ENCODE measurements at regions not wholly inside any gene's neighbourhood (a gene's known extent, or its start where the extent isn't known, plus 50 kb on each side); places are given as distances from the start of the nearest gene placed in this dataset.

DNA sequence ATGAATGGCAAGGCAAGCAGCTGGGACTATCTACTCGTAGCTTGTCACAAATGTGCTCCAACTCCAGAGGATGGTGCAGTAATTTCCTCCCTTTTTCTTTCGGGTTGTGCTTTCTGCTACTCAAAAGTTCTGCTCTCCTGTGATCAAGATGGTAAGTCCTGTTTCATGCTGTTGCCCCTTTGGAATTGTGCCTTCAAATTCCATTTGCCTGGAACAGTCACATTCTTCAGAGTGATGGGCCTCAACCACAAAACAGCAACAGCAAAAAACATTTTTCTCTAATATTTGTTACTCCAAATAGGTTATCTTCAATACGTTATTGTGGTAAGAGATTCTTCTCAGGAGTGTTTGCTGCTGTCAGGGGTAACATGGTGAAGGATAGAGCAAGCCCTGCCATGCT, 209.3 kb downstream of the PALM2AKAP2 start (continued):
- no peak for TF ChIP-seq CAMTA2 (CRISPR knock-in tag; IDR thresholded peaks at IDR 0.05; ENCODE audit: borderline replicate concordance)

DNA sequence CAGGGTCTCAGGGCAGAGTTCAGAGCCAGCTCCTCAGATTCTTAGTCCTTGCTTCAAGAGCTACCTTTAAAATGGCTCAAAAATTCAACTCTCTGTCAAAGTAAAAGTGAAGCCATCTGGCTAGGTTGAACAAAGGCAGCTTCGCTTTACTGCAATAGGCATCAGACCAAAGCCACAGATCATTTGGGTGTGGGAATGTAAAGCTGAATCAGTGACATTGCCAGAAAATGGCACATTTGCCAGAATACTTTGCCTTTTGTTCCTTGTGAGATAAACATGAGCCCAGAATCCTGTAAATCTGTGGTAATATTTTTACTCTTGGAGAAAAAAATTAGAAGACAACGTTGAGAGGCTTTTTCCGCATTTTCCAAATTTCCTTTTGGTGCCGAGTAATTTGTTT, 210.5 kb downstream of the PALM2AKAP2 start:
- H3K4me3 ChIP-seq (replicated peaks in 1 of 3; ENCODE audit: insufficient read depth in 1 of 3, low read depth in 2 of 3, low read length in 3 of 3): no peak overlapping the region
- no peaks in the 10 kb centered on the region for H3K79me2 ChIP-seq (ENCODE audit: insufficient read depth, low read length)
- in situ Hi-C loops (cut with HindIII; ENCODE audit: extremely low pct_ligation_motif_present, low pct_unique_long_range_greater_than_20kb): no loop called here
- intact Hi-C loops (cut with micrococcal nuclease; ENCODE audit: unreplicated experiment): no loop called here
- no peaks in the 10 kb centered on the region for H4K20me1 ChIP-seq (ENCODE audit: insufficient read depth, low read length)
- no peak overlapping the region for H3K27ac ChIP-seq (ENCODE audit: extremely low read length, insufficient read depth, low read length)
- H3K9me3 ChIP-seq (ENCODE audit: low read length): no peaks in the 10 kb centered on the region
- no peak for FAIRE-seq
- ChIA-PET POLR2A (no interaction called here), CTCF (ENCODE audit: low intra/inter-chr PET ratio, low total read pairs) (no interaction called here)
- no peak overlapping the region for H3K4me2 ChIP-seq (ENCODE audit: low read depth, low read length)
- no peak overlapping the region for H2AFZ ChIP-seq (ENCODE audit: low read length)
- no peak for ATAC-seq
- WGBS (ENCODE audit: low lambda C conversion rate): 74% methylated on average over 3 of the region's 4 CpGs
- H3K36me3 ChIP-seq (replicated peaks in 1 of 2; ENCODE audit: control insufficient read depth in 1 of 2, insufficient read depth in 2 of 2, low read length in 2 of 2): no peaks in the 10 kb centered on the region
- H3K27me3 ChIP-seq (ENCODE audit: control insufficient read depth in 1 of 2, insufficient read depth in 2 of 2, low read length in 2 of 2): no peaks in the 10 kb centered on the region; a peak in 1 of 5 replicates
- H3K4me1 ChIP-seq (ENCODE audit: insufficient read depth, low read length): no peaks in the 10 kb centered on the region
- no peak for DNase-seq (ENCODE audit: low spot score)
- BruUV-seq (replicated peaks): no TSS peak
- H3K9ac ChIP-seq (ENCODE audit: insufficient read depth, low read depth, low read length): no peak overlapping the region
- TF ChIP-seq ZNF251 (CRISPR knock-in tag; IDR thresholded peaks at IDR 0.05) (no peak), TBL1XR1 (IDR thresholded peaks at IDR 0.05; ENCODE audit: borderline replicate concordance, low read length, partially characterized antibody) (no peak), TEAD3 (CRISPR knock-in tag; optimal IDR thresholded peaks at IDR 0.05; ENCODE audit: borderline replicate concordance) (no peak), ZMAT3 (CRISPR knock-in tag; conservative IDR thresholded peaks at IDR 0.05) (no peak), DNMT3B (CRISPR knock-in tag; conservative IDR thresholded peaks at IDR 0.05) (no peak), REL (CRISPR knock-in tag; conservative IDR thresholded peaks at IDR 0.05) (no peak), PCBP1 (IDR thresholded peaks at IDR 0.05; ENCODE audit: borderline replicate concordance, low read depth, low read length) (no peak)
- TF ChIP-seq, protein P1, sequence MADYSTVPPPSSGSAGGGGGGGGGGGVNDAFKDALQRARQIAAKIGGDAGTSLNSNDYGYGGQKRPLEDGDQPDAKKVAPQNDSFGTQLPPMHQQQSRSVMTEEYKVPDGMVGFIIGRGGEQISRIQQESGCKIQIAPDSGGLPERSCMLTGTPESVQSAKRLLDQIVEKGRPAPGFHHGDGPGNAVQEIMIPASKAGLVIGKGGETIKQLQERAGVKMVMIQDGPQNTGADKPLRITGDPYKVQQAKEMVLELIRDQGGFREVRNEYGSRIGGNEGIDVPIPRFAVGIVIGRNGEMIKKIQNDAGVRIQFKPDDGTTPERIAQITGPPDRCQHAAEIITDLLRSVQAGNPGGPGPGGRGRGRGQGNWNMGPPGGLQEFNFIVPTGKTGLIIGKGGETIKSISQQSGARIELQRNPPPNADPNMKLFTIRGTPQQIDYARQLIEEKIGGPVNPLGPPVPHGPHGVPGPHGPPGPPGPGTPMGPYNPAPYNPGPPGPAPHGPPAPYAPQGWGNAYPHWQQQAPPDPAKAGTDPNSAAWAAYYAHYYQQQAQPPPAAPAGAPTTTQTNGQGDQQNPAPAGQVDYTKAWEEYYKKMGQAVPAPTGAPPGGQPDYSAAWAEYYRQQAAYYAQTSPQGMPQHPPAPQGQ (CRISPR knock-in tag; IDR thresholded peaks at IDR 0.05; ENCODE audit: borderline replicate concordance): no peak
- TF ChIP-seq, protein P2, sequence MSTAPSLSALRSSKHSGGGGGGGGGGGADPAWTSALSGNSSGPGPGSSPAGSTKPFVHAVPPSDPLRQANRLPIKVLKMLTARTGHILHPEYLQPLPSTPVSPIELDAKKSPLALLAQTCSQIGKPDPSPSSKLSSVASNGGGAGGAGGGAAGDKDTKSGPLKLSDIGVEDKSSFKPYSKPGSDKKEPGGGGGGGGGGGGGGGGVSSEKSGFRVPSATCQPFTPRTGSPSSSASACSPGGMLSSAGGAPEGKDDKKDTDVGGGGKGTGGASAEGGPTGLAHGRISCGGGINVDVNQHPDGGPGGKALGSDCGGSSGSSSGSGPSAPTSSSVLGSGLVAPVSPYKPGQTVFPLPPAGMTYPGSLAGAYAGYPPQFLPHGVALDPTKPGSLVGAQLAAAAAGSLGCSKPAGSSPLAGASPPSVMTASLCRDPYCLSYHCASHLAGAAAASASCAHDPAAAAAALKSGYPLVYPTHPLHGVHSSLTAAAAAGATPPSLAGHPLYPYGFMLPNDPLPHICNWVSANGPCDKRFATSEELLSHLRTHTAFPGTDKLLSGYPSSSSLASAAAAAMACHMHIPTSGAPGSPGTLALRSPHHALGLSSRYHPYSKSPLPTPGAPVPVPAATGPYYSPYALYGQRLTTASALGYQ (CRISPR knock-in tag; IDR thresholded peaks at IDR 0.05): no peak
- TF ChIP-seq, protein P3, sequence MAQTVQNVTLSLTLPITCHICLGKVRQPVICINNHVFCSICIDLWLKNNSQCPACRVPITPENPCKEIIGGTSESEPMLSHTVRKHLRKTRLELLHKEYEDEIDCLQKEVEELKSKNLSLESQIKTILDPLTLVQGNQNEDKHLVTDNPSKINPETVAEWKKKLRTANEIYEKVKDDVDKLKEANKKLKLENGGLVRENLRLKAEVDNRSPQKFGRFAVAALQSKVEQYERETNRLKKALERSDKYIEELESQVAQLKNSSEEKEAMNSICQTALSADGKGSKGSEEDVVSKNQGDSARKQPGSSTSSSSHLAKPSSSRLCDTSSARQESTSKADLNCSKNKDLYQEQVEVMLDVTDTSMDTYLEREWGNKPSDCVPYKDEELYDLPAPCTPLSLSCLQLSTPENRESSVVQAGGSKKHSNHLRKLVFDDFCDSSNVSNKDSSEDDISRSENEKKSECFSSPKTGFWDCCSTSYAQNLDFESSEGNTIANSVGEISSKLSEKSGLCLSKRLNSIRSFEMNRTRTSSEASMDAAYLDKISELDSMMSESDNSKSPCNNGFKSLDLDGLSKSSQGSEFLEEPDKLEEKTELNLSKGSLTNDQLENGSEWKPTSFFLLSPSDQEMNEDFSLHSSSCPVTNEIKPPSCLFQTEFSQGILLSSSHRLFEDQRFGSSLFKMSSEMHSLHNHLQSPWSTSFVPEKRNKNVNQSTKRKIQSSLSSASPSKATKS (CRISPR knock-in tag; IDR thresholded peaks at IDR 0.05): no peak
- TF ChIP-seq, protein P4, sequence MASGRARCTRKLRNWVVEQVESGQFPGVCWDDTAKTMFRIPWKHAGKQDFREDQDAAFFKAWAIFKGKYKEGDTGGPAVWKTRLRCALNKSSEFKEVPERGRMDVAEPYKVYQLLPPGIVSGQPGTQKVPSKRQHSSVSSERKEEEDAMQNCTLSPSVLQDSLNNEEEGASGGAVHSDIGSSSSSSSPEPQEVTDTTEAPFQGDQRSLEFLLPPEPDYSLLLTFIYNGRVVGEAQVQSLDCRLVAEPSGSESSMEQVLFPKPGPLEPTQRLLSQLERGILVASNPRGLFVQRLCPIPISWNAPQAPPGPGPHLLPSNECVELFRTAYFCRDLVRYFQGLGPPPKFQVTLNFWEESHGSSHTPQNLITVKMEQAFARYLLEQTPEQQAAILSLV (CRISPR knock-in tag; IDR thresholded peaks at IDR 0.05; ENCODE audit: borderline replicate concordance): no peak
